DND-41 (cell line): ENCODE measurements at regions not wholly inside any gene's neighbourhood (a gene's known extent, or its start where the extent isn't known, plus 50 kb on each side); places are given as distances from the start of the nearest gene placed in this dataset.

ENCODE experiments used
- ATAC-seq: fragments of 200-7000 bp; cut with Tn5 transposase; 3 replicates; pipeline ENCODE4 v1.9.1; 2021; ENCODE audit warnings: low read depth; ENCODE audit not compliant: insufficient read depth
- DNase-seq: peaks from one replicate; pipeline ENCODE4 v3.0.0-alpha.2; 2020
- H2AFZ ChIP-seq: 2 replicates; pipeline ENCODE4 v1.6.0; 2012; ENCODE audit warnings: low read depth, low read length
- H3K27ac ChIP-seq: 2 replicates; pipeline ENCODE4 v1.5.1; 2012; ENCODE audit warnings: low read length, inconsistent platforms
- H3K27me3 ChIP-seq: fragments of 200-600 bp; sonication (generic); 2 replicates; pipeline ENCODE4 v1.6.0; 2012; ENCODE audit warnings: low read length, mild to moderate bottlenecking, inconsistent platforms; ENCODE audit not compliant: insufficient read depth, poor library complexity
- H3K36me3 ChIP-seq: 2 replicates; pipeline ENCODE4 v1.5.1; 2012; ENCODE audit warnings: low read length, inconsistent platforms; ENCODE audit not compliant: insufficient read depth
- H3K4me1 ChIP-seq: 2 replicates; pipeline ENCODE4 v1.5.1; 2012; ENCODE audit warnings: mild to moderate bottlenecking, low read length; ENCODE audit not compliant: insufficient read depth
- H3K4me2 ChIP-seq: 2 replicates; pipeline ENCODE4 v1.6.0; 2012; ENCODE audit warnings: mild to moderate bottlenecking, moderate library complexity, low read length, inconsistent platforms; ENCODE audit not compliant: insufficient read depth
- H3K4me3 ChIP-seq, 2 experiments: fragments of 200-600 bp in 1 of 2; shearing (Covaris generic) in 1 of 2; 2 replicates each; pipeline ENCODE4 v1.5.1; 2012 to 2016; ENCODE audit warnings: inconsistent platforms in 2 of 2, low read length in 2 of 2, mild to moderate bottlenecking in 2 of 2, low read depth in 1 of 2, moderate library complexity in 1 of 2
- H3K79me2 ChIP-seq: 2 replicates; pipeline ENCODE4 v1.6.0; 2012; ENCODE audit warnings: low read length, inconsistent platforms; ENCODE audit not compliant: insufficient read depth
- H3K9ac ChIP-seq: 2 replicates; pipeline ENCODE4 v1.6.0; 2012; ENCODE audit warnings: low read depth, mild to moderate bottlenecking, inconsistent platforms, low read length, moderate library complexity
- H3K9me3 ChIP-seq: 2 replicates; pipeline ENCODE4 v1.5.1; 2012; ENCODE audit warnings: low read length, moderate library complexity, mild to moderate bottlenecking, inconsistent platforms; ENCODE audit not compliant: insufficient read depth, severe bottlenecking
- H4K20me1 ChIP-seq: 2 replicates; pipeline ENCODE4 v1.6.0; 2012; ENCODE audit warnings: low read length; ENCODE audit not compliant: insufficient read depth
- EZH2 ChIP-seq: IDR thresholded peaks from 3 replicates; pipeline ENCODE4 v1.6.1; 2012; ENCODE audit warnings: borderline replicate concordance, low read depth, mild to moderate bottlenecking, moderate library complexity, low read length, inconsistent platforms; ENCODE audit not compliant: severe bottlenecking
- TF ChIP-seq, protein P1 (sequence below): IDR thresholded peaks from 2 replicates; pipeline ENCODE4 v1.5.1; 2012; ENCODE audit warnings: borderline replicate concordance, low read length, moderate library complexity, mild to moderate bottlenecking; ENCODE audit not compliant: poor library complexity, severe bottlenecking; ENCODE audit errors: extremely low read depth

GRCh38 chr5:166281433-166281832 lies 2010.0 kb upstream of the WWC1 start:
- Histone ChIP-seq H3K27me3 (no peaks in the 10 kb centered on the region), H3K79me2 (no peaks in the 10 kb centered on the region), H4K20me1 (no peaks in the 10 kb centered on the region), H3K9ac (no peak overlapping the region), H2AFZ (no peak overlapping the region), H3K27ac (no peak overlapping the region), H3K36me3 (no peaks in the 10 kb centered on the region), H3K9me3 (no peaks in the 10 kb centered on the region), H3K4me3 (no peak overlapping the region), H3K4me1 (no peaks in the 10 kb centered on the region), H3K4me2 (no peak overlapping the region)
- TF ChIP-seq, protein P1, sequence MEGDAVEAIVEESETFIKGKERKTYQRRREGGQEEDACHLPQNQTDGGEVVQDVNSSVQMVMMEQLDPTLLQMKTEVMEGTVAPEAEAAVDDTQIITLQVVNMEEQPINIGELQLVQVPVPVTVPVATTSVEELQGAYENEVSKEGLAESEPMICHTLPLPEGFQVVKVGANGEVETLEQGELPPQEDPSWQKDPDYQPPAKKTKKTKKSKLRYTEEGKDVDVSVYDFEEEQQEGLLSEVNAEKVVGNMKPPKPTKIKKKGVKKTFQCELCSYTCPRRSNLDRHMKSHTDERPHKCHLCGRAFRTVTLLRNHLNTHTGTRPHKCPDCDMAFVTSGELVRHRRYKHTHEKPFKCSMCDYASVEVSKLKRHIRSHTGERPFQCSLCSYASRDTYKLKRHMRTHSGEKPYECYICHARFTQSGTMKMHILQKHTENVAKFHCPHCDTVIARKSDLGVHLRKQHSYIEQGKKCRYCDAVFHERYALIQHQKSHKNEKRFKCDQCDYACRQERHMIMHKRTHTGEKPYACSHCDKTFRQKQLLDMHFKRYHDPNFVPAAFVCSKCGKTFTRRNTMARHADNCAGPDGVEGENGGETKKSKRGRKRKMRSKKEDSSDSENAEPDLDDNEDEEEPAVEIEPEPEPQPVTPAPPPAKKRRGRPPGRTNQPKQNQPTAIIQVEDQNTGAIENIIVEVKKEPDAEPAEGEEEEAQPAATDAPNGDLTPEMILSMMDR = no peak
- no peak for TF ChIP-seq EZH2
- DNase-seq = no peak
- no peak for ATAC-seq

- no peak overlapping the region for H3K4me2 ChIP-seq
- H3K9ac ChIP-seq = no peak overlapping the region
- ATAC-seq = no peak
- no peaks in the 10 kb centered on the region for H4K20me1 ChIP-seq
- TF ChIP-seq, protein P1 = no peak
- no peak for TF ChIP-seq EZH2
- no peak overlapping the region for H2AFZ ChIP-seq
- H3K27me3 ChIP-seq = no peaks in the 10 kb centered on the region
- H3K79me2 ChIP-seq = no peaks in the 10 kb centered on the region
- no peaks in the 10 kb centered on the region for H3K9me3 ChIP-seq
- no peak overlapping the region for H3K27ac ChIP-seq
- no peaks in the 10 kb centered on the region for H3K4me1 ChIP-seq
- H3K36me3 ChIP-seq = no peaks in the 10 kb centered on the region
- no peak for DNase-seq
- H3K4me3 ChIP-seq = no peak overlapping the region
These were observed 2008.5 kb upstream of the WWC1 start for GRCh38 chr5:166282939-166283338.

GRCh38 chr5:166285361-166285760 lies 2006.1 kb upstream of the WWC1 start:
- DNase-seq = no peak
- H3K27me3 ChIP-seq = no peaks in the 10 kb centered on the region
- ATAC-seq = no peak
- H3K27ac ChIP-seq = no peak overlapping the region
- no peak for TF ChIP-seq EZH2
- TF ChIP-seq, protein P1 = no peak
- H3K4me3 ChIP-seq = no peak overlapping the region
- H3K4me1 ChIP-seq = no peaks in the 10 kb centered on the region
- H3K9ac ChIP-seq = no peak overlapping the region
- no peaks in the 10 kb centered on the region for H4K20me1 ChIP-seq
- no peak overlapping the region for H2AFZ ChIP-seq
- H3K4me2 ChIP-seq = no peak overlapping the region
- no peaks in the 10 kb centered on the region for H3K79me2 ChIP-seq
- no peaks in the 10 kb centered on the region for H3K36me3 ChIP-seq
- no peaks in the 10 kb centered on the region for H3K9me3 ChIP-seq

DNA sequence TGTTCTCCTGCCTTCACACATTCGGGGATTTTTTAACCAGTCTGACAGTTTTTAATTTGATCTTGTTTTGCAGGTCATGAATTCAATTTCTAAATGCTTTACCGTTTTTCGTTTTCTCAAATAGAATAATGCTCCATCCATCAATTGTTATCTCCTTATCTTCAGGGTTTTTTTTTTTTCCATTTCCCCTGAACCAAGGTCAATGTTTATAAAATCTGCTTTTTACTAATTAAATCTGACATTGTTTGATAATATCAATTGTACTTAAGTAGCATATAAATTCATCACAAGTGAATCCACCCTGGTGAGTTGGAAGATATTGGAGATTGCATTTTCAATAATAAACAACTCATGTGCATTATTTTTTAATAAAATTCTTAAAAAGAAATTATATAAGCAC lies 2004.6 kb upstream of the WWC1 start:
- no peak for ATAC-seq
- no peaks in the 10 kb centered on the region for H3K27me3 ChIP-seq
- H3K9ac ChIP-seq = no peak overlapping the region
- no peaks in the 10 kb centered on the region for H3K36me3 ChIP-seq
- no peaks in the 10 kb centered on the region for H3K9me3 ChIP-seq
- H3K4me2 ChIP-seq = no peak overlapping the region
- H2AFZ ChIP-seq = no peak overlapping the region
- TF ChIP-seq EZH2 = no peak
- TF ChIP-seq, protein P1 = no peak
- H3K4me3 ChIP-seq = no peak overlapping the region
- no peaks in the 10 kb centered on the region for H3K4me1 ChIP-seq
- H3K79me2 ChIP-seq = no peaks in the 10 kb centered on the region
- H3K27ac ChIP-seq = no peak overlapping the region
- DNase-seq = no peak
- H4K20me1 ChIP-seq = no peaks in the 10 kb centered on the region
